Caco-2 (cell line): ENCODE measurements at regions not wholly inside any gene's neighbourhood (a gene's known extent, or its start where the extent isn't known, plus 50 kb on each side); places are given as distances from the start of the nearest gene placed in this dataset.

Experiments
- BruUV-seq: library from RNA; stranded (reverse); fragments of 400-500 nt; replicated peaks from 2 replicates; lab custom pipeline; 2021; lab: Mats Ljungman, UMichigan
- CTCF ChIA-PET: fragments of 300-600 bp; sonication (Branson Sonifier 250); formaldehyde crosslinking; loops from one replicate; lab custom pipeline; 2022; ENCODE audit warnings: antibody characterized with exemption; lab: Charles Lee
- POLR2A ChIA-PET: fragments of 300-600 bp; sonication (Branson Sonifier 250); formaldehyde crosslinking; loops from one replicate; lab custom pipeline; 2022; ENCODE audit warnings: antibody characterized with exemption; lab: Charles Lee
- DNase-seq, 2 experiments: peaks; one replicate each; pipeline versions ENCODE4 v3.0.0 to v3.0.0-alpha.2; 2020 to 2022
- H3K27me3 ChIP-seq: replicated peaks from 2 replicates; pipeline ENCODE4 v1.6.0; 2011; ENCODE audit warnings: low read length; ENCODE audit not compliant: control insufficient read depth, insufficient read depth
- H3K36me3 ChIP-seq: 2 replicates; pipeline ENCODE4 v1.5.1; 2011; ENCODE audit warnings: low read length; ENCODE audit not compliant: control insufficient read depth, insufficient read depth
- H3K4me1 ChIP-seq: fragments of 250-450 bp; sonication (Bioruptor Pico); 2 replicates; pipeline ENCODE4 v1.5.1; 2020; ENCODE audit warnings: mild to moderate bottlenecking
- H3K4me3 ChIP-seq: 2 replicates; pipeline ENCODE4 v1.5.1; 2011; ENCODE audit warnings: low read depth, mild to moderate bottlenecking, control low read depth, low read length
- H3K9me3 ChIP-seq: fragments of 250-450 bp; sonication (Bioruptor Pico); 2 replicates; pipeline ENCODE4 v1.5.1; 2020; ENCODE audit warnings: mild to moderate bottlenecking, moderate library complexity
- H3K27ac Mint-ChIP-seq: one replicate; pipeline ENCODE4 v1.8.0; 2022; ENCODE audit warnings: mixed read lengths; ENCODE audit not compliant: unreplicated experiment
- H3K27me3 Mint-ChIP-seq: one replicate; pipeline ENCODE4 v1.8.0; 2022; ENCODE audit warnings: mixed read lengths; ENCODE audit not compliant: insufficient read depth, unreplicated experiment
- H3K36me3 Mint-ChIP-seq: one replicate; pipeline ENCODE4 v1.8.0; 2022; ENCODE audit warnings: mild to moderate bottlenecking, mixed read lengths; ENCODE audit not compliant: insufficient read depth, unreplicated experiment
- H3K4me1 Mint-ChIP-seq: one replicate; pipeline ENCODE4 v1.8.0; 2022; ENCODE audit warnings: low read depth, mixed read lengths; ENCODE audit not compliant: unreplicated experiment
- H3K4me3 Mint-ChIP-seq: one replicate; pipeline ENCODE4 v1.8.0; 2022; ENCODE audit warnings: mild to moderate bottlenecking, moderate library complexity, mixed read lengths; ENCODE audit not compliant: unreplicated experiment
- H3K9me3 Mint-ChIP-seq: one replicate; pipeline ENCODE4 v1.8.0; 2022; ENCODE audit warnings: mixed read lengths; ENCODE audit not compliant: unreplicated experiment
- CTCF ChIP-seq, 2 experiments: fragments of 200-600 bp in 1 of 2; IDR thresholded peaks; 1 replicate in 1 of 2; 2 replicates in 1 of 2; pipeline versions ENCODE4 v1.5.1 to v1.8.0; 2011 to 2022; ENCODE audit warnings: antibody characterized with exemption in 1 of 2, control low read depth in 1 of 2, inconsistent platforms in 1 of 2, low read depth in 1 of 2, low read length in 1 of 2, mild to moderate bottlenecking in 1 of 2, moderate library complexity in 1 of 2; ENCODE audit not compliant: insufficient read depth in 1 of 2, severe bottlenecking in 1 of 2, unreplicated experiment in 1 of 2
- intact Hi-C: fragments of 100-400 bp; cut with micrococcal nuclease; formaldehyde crosslinking; loops from one replicate; pipeline ENCODE4 v1.10.0; 2022; ENCODE audit not compliant: unreplicated experiment

DNA sequence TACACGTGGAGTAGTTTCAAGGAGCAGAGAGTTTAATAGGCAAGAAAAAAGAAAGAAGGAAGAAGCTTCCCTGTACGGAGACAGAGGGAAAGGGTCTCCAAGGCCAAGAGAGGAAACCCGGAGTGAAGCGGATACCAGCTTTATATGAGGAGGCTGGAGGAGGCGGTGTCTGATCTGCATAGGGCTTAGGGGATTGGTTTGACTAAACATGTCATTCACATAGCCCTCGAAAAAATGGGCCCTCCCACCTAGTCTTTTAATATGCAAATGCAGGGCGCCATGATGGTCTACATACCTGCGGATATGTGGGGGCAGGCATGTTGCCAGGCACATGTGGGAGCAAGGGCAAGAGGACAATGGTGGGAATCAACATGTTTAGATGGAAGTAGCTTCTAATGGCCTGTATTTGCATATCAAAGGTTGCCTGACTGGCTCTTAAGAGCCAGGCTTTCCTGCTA lies 103.1 kb upstream of the UGT8 start:
- ChIA-PET POLR2A (no interaction called here), CTCF (no interaction called here)
- no peaks in the 10 kb centered on the region for H3K27me3 Mint-ChIP-seq

DNA sequence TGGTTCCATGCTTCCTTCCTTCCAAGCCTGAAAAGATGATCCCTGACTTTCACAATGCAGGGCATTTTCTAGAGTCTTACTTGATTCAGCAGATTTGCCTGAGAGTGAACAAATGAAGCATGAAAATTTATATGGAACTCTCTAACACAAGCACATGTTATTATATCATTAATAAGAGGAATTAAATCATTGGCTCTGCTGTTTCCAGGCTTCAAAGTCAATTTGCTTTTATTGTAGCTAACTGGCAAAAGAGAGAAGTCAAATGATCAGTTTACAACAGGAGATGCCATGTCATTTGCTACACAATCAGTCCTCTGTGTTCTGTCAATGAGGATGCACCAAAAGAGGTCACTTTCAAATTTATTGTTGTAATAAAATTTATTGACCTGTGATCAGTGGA lies 101.5 kb upstream of the UGT8 start:
- Histone ChIP-seq H3K4me3 (no peak overlapping the region), H3K9me3 (no peaks in the 10 kb centered on the region), H3K4me1 (no peaks in the 10 kb centered on the region), H3K36me3 (no peaks in the 10 kb centered on the region), H3K27me3 (no peaks in the 10 kb centered on the region)
- Mint-ChIP-seq H3K27me3 (peaks cover 3% of the 10 kb centered on the region), H3K4me3 (no peak overlapping the region), H3K4me1 (peaks cover 5% of the 10 kb centered on the region), H3K27ac (no peak overlapping the region), H3K9me3 (no peaks in the 10 kb centered on the region), H3K36me3 (no peaks in the 10 kb centered on the region)
- no TSS peak for BruUV-seq
- no peak for TF ChIP-seq CTCF (IDR thresholded peaks at IDR 0.05; ENCODE audit: insufficient read depth in 1 of 2, low read depth in 1 of 2, low read length in 1 of 2, severe bottlenecking in 1 of 2, unreplicated experiment in 1 of 2)
- intact Hi-C loops = no loop called here
- CTCF ChIA-PET = no interaction called here
- POLR2A ChIA-PET = no interaction called here
- no peak for DNase-seq

More for the DNA sequence above, 103.1 kb upstream of the UGT8 start:
- DNase-seq = no peak
- Histone ChIP-seq H3K27me3 (no peaks in the 10 kb centered on the region), H3K4me1 (no peaks in the 10 kb centered on the region), H3K4me3 (no peak overlapping the region), H3K9me3 (no peaks in the 10 kb centered on the region), H3K36me3 (no peaks in the 10 kb centered on the region)
- Mint-ChIP-seq H3K36me3 (no peaks in the 10 kb centered on the region), H3K4me3 (no peak overlapping the region), H3K4me1 (peaks cover 5% of the 10 kb centered on the region), H3K27ac (no peak overlapping the region), H3K9me3 (no peaks in the 10 kb centered on the region)
- intact Hi-C loops = no loop called here
- no TSS peak for BruUV-seq
- no peak for TF ChIP-seq CTCF (IDR thresholded peaks at IDR 0.05; ENCODE audit: insufficient read depth in 1 of 2, low read depth in 1 of 2, low read length in 1 of 2, severe bottlenecking in 1 of 2, unreplicated experiment in 1 of 2)

DNA sequence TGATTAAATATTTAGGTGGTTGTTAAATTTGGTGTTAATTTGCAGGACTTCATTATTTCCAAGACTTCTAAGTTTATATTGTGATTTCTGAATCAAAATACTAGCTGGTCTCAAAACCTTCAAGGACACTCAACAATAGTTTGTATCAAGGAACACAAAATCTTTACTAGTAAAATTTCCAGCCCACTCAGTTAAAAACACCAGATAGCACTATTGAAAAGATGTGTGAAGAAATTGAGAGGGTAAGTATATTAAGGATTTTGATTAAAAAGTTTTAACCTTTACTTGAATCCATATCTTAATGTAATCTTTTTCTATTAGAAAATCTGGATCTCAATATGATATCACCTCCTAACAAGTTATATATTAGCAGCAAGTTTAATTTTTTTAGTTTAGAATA lies 89.3 kb upstream of the UGT8 start:
- no peaks in the 10 kb centered on the region for H3K27me3 Mint-ChIP-seq
- no peak overlapping the region for H3K4me3 ChIP-seq
- intact Hi-C loops = loop anchor here (2.0 kb wide), 1 partner anchor 149 kb away; no protein-coding TSS in a partner anchor
- peaks cover 8% of the 10 kb centered on the region for H3K4me1 Mint-ChIP-seq
- POLR2A ChIA-PET = no interaction called here
- H3K4me3 Mint-ChIP-seq = no peak overlapping the region
- no TSS peak for BruUV-seq
- DNase-seq = no peak
- peaks cover 14% of the 10 kb centered on the region for H3K4me1 ChIP-seq
- H3K36me3 Mint-ChIP-seq = no peaks in the 10 kb centered on the region
- H3K9me3 Mint-ChIP-seq = no peaks in the 10 kb centered on the region
- H3K9me3 ChIP-seq = no peaks in the 10 kb centered on the region; the same call in none of the 2 replicates
- no peaks in the 10 kb centered on the region for H3K27me3 ChIP-seq
- no peak overlapping the region for H3K27ac Mint-ChIP-seq
- TF ChIP-seq CTCF (IDR thresholded peaks at IDR 0.05; ENCODE audit: insufficient read depth in 1 of 2, low read depth in 1 of 2, low read length in 1 of 2, severe bottlenecking in 1 of 2, unreplicated experiment in 1 of 2) = no peak
- H3K36me3 ChIP-seq = no peaks in the 10 kb centered on the region
- CTCF ChIA-PET = interaction anchor here (1.1 kb wide), 1 partner anchor 146 kb away, joined by 3 read pairs; no protein-coding TSS in a partner anchor
